Gastroesophageal sphincter (tissue), 4 donors: ENCODE measurements at regions not wholly inside any gene's neighbourhood (a gene's known extent, or its start where the extent isn't known, plus 50 kb on each side); places are given as distances from the start of the nearest gene placed in this dataset.
"Not testable (repeated sequence)": the region's sequence is repeated elsewhere in the genome, so short reads cannot be mapped to it uniquely, and the experiment has no call there.

ENCODE experiments used
- ATAC-seq: fragments of 150-250 bp; one replicate; pipeline ENCODE4 v1.9.1; 2016; ENCODE audit warnings: mild to moderate bottlenecking, moderate library complexity
- H3K27ac ChIP-seq, 4 donors: fragments of 200-600 bp; sonication (generic) in 3 of 4; 1 replicate in 3 of 4; 2 replicates in 1 of 4; pipeline ENCODE4 v1.5.1; 2016 to 2019
- H3K27me3 ChIP-seq: fragments of 200-600 bp; sonication (generic); one replicate; pipeline ENCODE4 v1.5.1; 2019
- H3K36me3 ChIP-seq, 2 donors: fragments of 200-600 bp; sonication (generic); one replicate each; pipeline ENCODE4 v1.5.1; 2019; ENCODE audit warnings: control low read depth in 1 of 2
- H3K4me1 ChIP-seq, 3 donors: fragments of 200-600 bp; sonication (generic); 1 replicate in 2 of 3; 2 replicates in 1 of 3; pipeline ENCODE4 v1.5.1; 2016 to 2019; ENCODE audit warnings: control low read depth in 2 of 3
- H3K4me3 ChIP-seq, 2 donors: fragments of 200-600 bp; sonication (generic); one replicate each; pipeline ENCODE4 v1.5.1; 2019; ENCODE audit warnings: mild to moderate bottlenecking in 1 of 2, moderate library complexity in 1 of 2
- H3K9me3 ChIP-seq, 3 donors: fragments of 200-600 bp; sonication (generic); one replicate each; pipeline ENCODE4 v1.5.1; 2017 to 2019; ENCODE audit warnings: control low read depth in 2 of 3
- EP300 ChIP-seq: sonication (generic); formaldehyde crosslinking; IDR thresholded peaks from one replicate; pipeline ENCODE4 v1.6.1; 2017; ENCODE audit warnings: antibody characterized with exemption, mild to moderate bottlenecking
- POLR2A ChIP-seq, 2 donors: fragments of 450-650 bp; IDR thresholded peaks; one replicate each; pipeline ENCODE4 v1.6.1; 2017; ENCODE audit warnings: antibody characterized with exemption in 2 of 2, mild to moderate bottlenecking in 2 of 2, moderate library complexity in 1 of 2
- POLR2AphosphoS5 ChIP-seq: sonication (generic); formaldehyde crosslinking; IDR thresholded peaks from one replicate; pipeline ENCODE4 v1.6.1; 2017; ENCODE audit warnings: antibody characterized with exemption
- WGBS, 2 donors: methylation state at CpG; one replicate each; pipeline ENCODE4 v1.1.5; 2018; ENCODE audit warnings: low coverage in 1 of 2; 5-methylcytosine and 5-hydroxymethylcytosine counted together
- TF ChIP-seq, protein P1 (sequence below), 4 experiments: fragments of 200-600 bp in 2 of 4; fragments of 450-650 bp in 2 of 4; sonication (generic) in 1 of 4; IDR thresholded peaks; one replicate each; pipeline ENCODE4 v1.5.1; 2017 to 2019; ENCODE audit warnings: antibody characterized with exemption in 4 of 4, mild to moderate bottlenecking in 2 of 4, moderate library complexity in 2 of 4

GRCh38 chr5:32909207-32909606 lies 198.1 kb downstream of the NPR3 start:
- peaks cover 0 to 7% (median 0%) of the 10 kb centered on the region in 3 donors for H3K9me3 ChIP-seq
- WGBS, 2 donors, result 72% methylated on average over 5 of the region's 5 CpGs; no CpG with 5 or more reads in 1 of the 2 donors
- H3K36me3 ChIP-seq, result no peaks in the 10 kb centered on the region
- no peak overlapping the region for H3K4me3 ChIP-seq
- H3K27ac ChIP-seq, result no peak overlapping the region
- no peak for ATAC-seq
- no peaks in the 10 kb centered on the region for H3K27me3 ChIP-seq
- TF ChIP-seq, protein P1, sequence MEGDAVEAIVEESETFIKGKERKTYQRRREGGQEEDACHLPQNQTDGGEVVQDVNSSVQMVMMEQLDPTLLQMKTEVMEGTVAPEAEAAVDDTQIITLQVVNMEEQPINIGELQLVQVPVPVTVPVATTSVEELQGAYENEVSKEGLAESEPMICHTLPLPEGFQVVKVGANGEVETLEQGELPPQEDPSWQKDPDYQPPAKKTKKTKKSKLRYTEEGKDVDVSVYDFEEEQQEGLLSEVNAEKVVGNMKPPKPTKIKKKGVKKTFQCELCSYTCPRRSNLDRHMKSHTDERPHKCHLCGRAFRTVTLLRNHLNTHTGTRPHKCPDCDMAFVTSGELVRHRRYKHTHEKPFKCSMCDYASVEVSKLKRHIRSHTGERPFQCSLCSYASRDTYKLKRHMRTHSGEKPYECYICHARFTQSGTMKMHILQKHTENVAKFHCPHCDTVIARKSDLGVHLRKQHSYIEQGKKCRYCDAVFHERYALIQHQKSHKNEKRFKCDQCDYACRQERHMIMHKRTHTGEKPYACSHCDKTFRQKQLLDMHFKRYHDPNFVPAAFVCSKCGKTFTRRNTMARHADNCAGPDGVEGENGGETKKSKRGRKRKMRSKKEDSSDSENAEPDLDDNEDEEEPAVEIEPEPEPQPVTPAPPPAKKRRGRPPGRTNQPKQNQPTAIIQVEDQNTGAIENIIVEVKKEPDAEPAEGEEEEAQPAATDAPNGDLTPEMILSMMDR (IDR thresholded peaks at IDR 0.05), result no peak
- TF ChIP-seq POLR2AphosphoS5 (no peak), POLR2A (IDR thresholded peaks at IDR 0.05) (no peak), EP300 (no peak)
- no peaks in the 10 kb centered on the region for H3K4me1 ChIP-seq

DNA sequence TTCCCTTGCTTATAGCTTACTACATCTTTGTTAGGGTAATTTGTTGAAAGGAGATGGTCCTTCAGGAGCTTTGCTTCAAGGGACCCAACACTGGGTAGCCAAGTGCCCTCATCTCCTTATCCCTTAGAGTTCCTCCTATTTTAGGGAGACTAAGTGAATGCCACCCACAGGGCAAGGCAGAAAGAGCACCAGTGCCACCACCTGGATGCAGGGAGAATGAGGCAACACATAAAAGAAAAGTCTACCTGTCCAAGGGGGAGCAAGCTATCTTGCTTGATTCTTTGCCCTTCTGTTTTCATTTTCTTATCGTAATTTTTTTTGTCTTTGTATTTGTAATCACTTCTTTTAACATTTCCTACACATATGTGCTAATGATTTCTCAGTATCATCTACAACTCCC lies 205.5 kb downstream of the NPR3 start:
- Histone ChIP-seq H3K4me3 (no peak overlapping the region), H3K27ac (no peak overlapping the region), H3K36me3 (no peaks in the 10 kb centered on the region), H3K27me3 (no peaks in the 10 kb centered on the region), H3K4me1 (no peaks in the 10 kb centered on the region), H3K9me3 (no peaks in the 10 kb centered on the region)
- 50 to 60% methylated on average over 1 of the region's 1 CpG for WGBS, 2 donors
- no peak for TF ChIP-seq POLR2AphosphoS5
- no peak for TF ChIP-seq POLR2A (IDR thresholded peaks at IDR 0.05)
- TF ChIP-seq EP300, result no peak
- TF ChIP-seq, protein P1 (IDR thresholded peaks at IDR 0.05), result peak in 1 of 4 experiments; percentile 29
- ATAC-seq, result no peak

DNA sequence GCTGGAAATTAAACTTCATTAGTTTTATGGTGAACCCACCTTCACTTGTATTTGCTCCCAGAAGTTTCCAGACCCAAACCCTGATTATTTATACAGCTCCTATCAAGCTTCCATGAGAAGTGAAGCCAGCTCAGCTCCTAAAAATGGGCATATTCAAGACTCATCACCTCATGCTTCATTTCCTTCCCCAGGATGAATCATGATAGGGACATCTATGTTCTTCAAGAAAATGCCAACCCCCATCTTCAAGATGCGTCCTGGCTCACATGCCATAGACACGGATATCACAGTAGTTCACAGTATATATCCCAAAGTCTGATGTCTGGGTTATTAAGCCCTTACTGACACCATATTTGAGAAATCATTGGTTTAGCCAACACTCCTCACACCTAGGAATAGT lies 217.6 kb downstream of the NPR3 start:
- 86 to 100% methylated on average over 2 of the region's 2 CpGs for WGBS, 2 donors
- Histone ChIP-seq H3K27me3 (no peaks in the 10 kb centered on the region), H3K4me1 (no peaks in the 10 kb centered on the region), H3K9me3 (no peaks in the 10 kb centered on the region), H3K4me3 (no peak overlapping the region), H3K27ac (no peak overlapping the region), H3K36me3 (no peaks in the 10 kb centered on the region)
- no peak for ATAC-seq
- no peak for TF ChIP-seq POLR2A (IDR thresholded peaks at IDR 0.05)
- TF ChIP-seq, protein P1 (IDR thresholded peaks at IDR 0.05), result no peak
- no peak for TF ChIP-seq EP300
- TF ChIP-seq POLR2AphosphoS5, result no peak

DNA sequence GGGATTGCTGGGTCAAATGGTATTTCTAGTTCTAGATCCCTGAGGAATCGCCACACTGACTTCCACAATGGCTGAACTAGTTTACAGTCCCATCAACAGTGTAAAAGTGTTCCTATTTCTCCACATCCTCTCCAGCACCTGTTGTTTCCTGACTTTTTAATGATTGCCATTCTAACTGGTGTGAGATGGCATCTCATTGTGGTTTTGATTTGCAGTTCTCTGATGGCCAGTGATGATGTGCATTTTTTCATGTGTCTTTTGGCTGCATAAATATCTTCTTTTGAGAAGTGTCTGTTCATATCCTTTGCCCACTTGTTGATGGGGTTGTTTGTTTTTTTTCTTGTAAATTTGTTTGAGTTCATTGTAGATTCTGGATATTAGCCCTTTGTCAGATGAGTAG lies 220.3 kb downstream of the NPR3 start:
- H3K9me3 ChIP-seq, H3K4me1 ChIP-seq, H3K4me3 ChIP-seq, ATAC-seq, H3K27me3 ChIP-seq, H3K27ac ChIP-seq, H3K36me3 ChIP-seq: not testable (repeated sequence)
- 100% methylated on average over 1 of the region's 1 CpG; no CpG with 5 or more reads in 1 of the 2 donors for WGBS, 2 donors

- WGBS, 2 donors, result 43 to 48% methylated on average over 4 of the region's 4 CpGs
- H3K4me3 ChIP-seq, result no peak overlapping the region
- H3K27ac ChIP-seq, result no peak overlapping the region
- no peaks in the 10 kb centered on the region for H3K9me3 ChIP-seq
- no peaks in the 10 kb centered on the region for H3K36me3 ChIP-seq
- H3K4me1 ChIP-seq, result no peaks in the 10 kb centered on the region
- TF ChIP-seq EP300 (no peak), POLR2A (IDR thresholded peaks at IDR 0.05) (no peak)
- no peak for ATAC-seq
- H3K27me3 ChIP-seq, result no peaks in the 10 kb centered on the region
Observed at GRCh38 chr5:32932241-32932935, 221.3 kb downstream of the NPR3 start.

DNA sequence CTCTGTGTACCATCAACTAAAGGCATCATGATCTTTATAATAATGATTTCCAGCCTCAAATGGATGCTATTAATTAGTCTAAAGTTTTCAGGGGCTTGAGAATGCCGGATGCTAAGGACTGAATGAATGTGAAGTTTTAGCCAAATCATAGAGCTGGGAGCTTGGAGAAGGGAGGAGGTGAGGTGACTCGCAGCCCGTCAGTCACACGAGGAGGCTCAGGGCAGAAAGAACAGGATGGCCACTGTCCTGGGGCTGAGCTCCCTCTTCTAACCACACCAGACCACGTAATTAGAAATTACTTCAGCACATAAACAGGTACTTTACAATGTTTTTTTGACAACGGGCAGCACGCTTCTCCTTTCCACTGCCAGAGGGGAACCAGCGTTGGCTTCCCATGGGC lies 222.6 kb downstream of the NPR3 start:
- Histone ChIP-seq H3K27me3 (no peaks in the 10 kb centered on the region), H3K9me3 (no peaks in the 10 kb centered on the region), H3K36me3 (no peaks in the 10 kb centered on the region), H3K4me3 (no peak overlapping the region), H3K4me1 (no peaks in the 10 kb centered on the region), H3K27ac (no peak overlapping the region)
- no peak for ATAC-seq
- TF ChIP-seq POLR2AphosphoS5 (no peak), EP300 (no peak), POLR2A (IDR thresholded peaks at IDR 0.05) (no peak)
- TF ChIP-seq, protein P1 (IDR thresholded peaks at IDR 0.05), result no peak
- 83 to 86% methylated on average over 6 to 8 of the region's 8 CpGs for WGBS, 2 donors
